IPS-11a (cell line): ENCODE measurements at regions not wholly inside any gene's neighbourhood (a gene's known extent, or its start where the extent isn't known, plus 50 kb on each side); places are given as distances from the start of the nearest gene placed in this dataset.

ENCODE experiments used
- H3K4me3 ChIP-seq: one replicate; pipeline ENCODE4 v1.5.1; 2013; ENCODE audit warnings: low read depth, low read length, control low read depth

DNA sequence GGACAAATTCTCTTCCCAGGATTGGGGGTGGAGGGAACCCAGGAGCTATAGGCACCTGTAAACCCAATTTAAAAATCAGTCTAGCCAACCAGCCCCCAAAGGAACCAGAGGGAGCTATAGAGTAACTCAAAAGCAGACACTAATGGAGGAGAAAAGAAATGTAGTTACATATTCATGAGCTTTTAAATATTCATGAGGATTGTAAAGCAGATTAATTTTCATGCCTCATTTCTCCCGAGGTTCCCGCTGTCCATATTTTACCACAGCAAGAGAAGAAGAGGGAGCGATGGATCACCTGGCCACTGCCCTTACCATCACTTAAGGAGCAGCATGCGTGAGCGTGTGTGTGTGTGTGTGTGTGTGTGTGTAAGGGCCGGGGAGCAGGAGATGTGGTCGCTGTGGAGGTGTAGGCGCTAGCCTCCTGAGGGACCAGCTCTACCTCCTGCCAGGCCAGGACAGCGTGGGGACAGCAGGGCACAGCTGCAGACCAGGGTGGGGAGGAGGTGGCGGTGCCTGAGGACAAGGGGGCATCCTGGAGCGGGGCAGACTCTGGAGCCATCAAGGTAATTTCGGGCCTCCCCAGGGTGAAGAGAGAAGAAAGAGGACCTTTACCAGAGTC is 100.7 kb upstream of the THY1 start:
- no peak overlapping the region for H3K4me3 ChIP-seq

DNA sequence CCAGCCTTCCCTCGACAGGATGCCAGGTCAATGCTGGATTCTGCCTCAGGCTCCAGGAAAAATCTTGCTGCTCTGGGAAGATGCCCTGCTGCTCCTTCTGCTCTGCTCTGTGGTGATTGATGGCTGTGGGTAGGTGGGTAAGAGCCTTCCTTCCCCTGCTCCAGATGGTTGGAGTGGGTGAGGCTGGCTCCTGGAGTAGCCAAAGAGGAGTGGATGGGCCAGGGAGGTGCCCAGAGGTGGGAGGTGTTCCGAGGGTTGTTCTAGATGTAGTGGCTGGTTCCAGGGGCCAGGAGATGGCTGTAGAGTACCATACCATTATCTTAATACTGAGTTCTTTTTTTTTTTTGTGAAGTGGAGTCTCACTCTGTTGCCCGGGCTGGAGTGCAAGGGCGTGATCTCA is 99.6 kb upstream of the THY1 start:
- no peak overlapping the region for H3K4me3 ChIP-seq

DNA sequence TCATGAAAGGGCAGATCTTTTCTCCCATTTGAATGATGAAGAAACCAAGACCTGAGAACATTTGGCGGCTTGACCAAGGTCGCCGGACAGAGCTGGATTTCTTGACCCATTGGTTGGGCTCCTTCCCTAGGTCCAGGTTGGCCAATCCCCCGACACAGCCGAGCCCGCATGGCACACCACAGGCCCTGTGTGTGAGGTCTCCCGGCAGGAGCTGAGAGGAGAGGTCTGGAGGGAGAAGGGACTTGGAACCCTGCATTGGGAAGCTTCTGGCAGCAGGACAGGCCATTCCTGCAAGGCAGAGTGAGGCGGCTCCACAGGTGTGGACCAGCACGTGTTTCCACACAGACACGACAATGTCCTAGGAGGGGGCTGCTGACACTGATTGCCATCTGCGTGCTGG is 98.6 kb upstream of the THY1 start:
- H3K4me3 ChIP-seq = no peak overlapping the region

DNA sequence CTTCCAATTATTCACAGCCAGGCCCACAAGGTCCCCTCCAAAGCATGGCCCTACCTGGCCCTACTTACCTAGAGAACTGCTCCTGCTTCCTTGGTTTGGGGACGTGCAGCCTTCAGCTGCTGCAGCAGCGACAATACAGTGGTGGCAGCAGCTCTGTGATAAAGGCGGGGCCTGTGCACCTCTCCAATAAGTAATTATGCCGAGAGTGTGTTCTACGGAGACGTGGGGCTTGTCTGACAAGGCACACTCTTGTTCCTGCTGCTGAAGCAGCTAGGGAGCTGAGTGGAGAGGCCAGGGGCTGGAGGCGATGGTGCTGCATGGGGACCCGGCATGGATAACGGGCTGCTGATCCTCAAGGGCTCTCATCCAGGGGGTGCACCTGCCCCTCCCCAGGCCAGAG is 98.0 kb upstream of the THY1 start:
- no peak overlapping the region for H3K4me3 ChIP-seq

DNA sequence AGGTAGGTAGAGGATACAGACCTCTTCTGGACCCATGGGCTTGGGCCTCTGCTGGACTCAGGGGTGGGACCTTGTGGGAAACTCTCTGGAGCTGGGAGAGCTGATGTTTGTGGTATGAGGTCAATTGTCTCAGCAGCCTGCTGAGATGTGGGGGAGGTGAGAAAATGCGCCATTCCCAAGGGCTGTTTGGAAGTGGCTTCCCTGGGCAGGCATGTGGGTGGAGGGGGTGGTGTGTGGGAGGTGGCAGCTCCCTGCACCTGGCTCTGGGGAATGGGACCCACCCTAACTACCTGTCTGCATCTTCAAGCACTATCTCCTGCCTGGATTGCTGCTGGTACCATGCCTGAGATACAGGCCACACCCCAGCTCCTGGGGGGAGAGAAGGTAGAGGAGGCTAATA is 97.4 kb upstream of the THY1 start:
- no peak overlapping the region for H3K4me3 ChIP-seq

DNA sequence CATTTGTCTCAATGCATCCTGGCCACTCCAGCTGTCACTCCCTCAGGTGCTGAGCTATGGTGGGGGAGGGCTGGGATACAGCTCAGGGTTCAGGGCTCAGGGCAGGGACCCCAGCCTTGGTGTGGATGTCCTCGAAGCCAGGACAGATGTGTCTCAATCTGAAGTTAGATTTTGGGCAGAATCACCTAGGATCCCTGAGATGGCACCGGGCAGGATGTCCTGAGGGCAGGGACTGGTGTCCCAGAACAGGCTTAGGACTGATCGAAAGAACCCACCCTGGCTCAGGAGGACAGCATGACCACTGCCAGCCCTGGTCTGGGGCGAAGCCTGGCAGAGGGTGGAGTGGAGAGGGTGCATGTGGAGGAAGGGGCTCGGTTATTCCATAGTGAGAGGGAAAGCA is 96.8 kb upstream of the THY1 start:
- no peak overlapping the region for H3K4me3 ChIP-seq

DNA sequence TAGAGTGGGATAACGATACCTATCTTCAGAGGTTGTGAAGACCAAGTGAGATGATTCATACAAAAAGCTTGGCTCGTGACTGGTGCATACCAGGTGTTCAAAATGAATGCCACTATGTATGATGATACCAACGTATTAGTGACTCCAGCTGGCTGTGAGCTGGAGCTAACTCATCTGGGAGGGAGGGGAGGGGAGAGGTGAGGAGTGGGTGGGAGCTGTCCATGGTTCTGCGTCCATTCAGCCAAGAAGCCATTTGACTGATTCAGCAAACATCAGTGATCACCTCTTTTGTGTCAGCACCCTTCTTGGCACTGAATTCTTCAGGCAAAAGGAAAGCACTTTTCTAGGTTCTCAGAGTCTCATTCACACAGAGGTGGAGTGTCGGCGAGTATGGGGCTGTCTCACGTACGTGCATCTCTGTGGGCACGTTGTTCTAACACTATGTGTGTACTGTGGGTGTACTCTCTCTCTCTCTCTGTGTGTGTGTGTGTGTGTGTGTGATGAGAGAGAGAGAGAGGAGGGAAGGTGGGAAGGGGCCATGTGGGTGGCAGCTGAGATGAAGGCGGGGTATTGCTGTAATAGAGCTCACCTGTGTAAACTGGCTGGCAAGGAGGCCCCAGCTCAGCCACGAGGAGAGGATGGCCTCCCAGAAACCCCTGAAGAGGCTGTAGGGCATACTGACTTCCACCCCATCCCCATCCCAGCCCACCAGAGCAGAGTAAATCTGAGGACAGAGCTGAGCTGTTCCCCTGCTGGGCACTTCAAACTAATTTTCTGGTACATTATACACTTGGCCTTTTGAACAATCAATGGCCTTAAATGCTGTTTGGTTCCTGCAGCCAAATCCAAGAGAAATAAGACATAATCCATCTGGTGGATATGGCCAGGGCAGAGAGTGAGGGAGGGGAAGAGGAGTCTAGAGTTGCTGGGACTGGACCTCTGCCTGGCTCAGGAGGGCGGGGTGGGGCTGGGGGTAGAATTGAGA is 96.1 kb upstream of the THY1 start:
- H3K4me3 ChIP-seq = no peak overlapping the region

DNA sequence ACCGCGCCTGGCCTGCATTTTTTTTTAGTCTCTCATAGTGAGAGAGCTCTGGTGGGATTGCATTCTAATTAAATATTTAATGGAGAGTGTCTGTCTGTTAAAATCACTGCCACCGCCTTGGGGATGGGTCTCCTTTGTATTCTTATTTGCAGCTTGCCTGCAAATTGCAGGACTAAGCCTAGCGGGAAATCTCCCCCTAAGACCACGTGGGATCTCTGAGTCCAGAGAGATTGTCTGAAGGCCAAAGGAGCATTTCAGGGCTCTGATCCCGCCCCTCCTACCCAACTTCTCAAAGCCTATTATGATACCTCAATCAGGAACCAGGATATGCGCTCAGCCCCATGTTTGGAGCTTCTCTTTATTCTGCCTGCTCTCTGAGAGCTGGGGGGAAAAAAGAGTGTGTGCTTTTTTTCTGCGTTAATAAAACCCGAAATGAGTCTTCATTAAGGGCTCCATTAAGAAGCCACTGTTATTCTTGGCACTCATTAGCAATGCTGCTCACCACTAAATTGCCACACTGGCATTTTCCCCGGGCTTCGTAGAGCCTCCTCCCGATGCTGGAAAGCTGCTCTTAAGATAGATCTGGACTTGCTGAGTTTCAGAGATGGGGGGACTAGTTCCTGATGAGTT is 92.9 kb upstream of the THY1 start:
- no peak overlapping the region for H3K4me3 ChIP-seq

DNA sequence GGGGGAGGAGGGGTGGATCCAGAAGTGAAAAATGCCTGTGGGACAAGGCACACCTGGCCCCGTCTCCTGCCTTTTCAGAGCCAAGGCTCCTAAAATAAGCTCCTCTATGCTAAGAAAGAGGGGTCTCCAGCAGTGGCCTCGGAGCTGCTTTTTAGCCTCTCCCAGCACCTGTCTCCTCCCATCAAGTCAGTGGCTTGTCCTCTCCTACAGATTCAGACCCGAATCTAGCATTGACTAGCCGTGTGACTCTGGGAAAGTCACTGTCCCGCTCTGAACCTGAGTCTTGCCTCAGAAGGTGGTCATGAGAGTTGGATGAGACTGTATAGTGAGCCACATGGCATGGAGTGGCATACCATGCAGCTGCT is 90.8 kb upstream of the THY1 start:
- no peak overlapping the region for H3K4me3 ChIP-seq

DNA sequence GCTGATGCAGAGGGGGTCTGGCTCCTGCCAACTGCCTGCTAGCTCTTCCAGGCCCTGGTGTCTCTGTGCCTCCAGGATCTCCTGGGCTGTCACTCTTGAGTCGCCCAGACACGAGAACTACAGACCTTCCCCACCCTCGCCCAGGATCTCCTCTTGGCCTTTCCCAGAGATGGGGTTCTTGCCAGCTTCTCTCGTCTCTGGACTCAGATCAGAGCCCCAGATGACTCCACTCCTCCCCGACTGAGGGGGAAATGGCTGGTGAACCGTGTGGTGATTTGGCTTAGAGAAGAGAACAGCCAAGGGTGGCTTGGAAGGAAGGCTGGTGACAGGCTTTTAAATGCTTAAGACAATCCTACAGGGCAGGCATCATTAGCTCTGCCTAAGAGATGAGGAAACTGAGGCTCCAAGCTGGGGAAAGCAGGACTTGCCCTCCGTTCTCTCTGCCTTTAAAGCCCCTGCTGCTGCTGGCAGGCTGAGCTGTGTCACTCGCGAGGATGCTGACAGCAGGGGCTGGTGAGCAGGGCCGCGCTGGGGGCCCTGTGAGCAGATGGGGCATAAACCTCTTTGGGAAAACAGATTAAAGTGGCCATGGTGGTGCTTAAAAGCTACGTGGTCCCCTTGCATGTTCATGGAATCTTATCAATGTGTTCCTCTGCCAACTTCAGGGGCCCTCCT is 90.3 kb upstream of the THY1 start:
- H3K4me3 ChIP-seq = no peak overlapping the region

DNA sequence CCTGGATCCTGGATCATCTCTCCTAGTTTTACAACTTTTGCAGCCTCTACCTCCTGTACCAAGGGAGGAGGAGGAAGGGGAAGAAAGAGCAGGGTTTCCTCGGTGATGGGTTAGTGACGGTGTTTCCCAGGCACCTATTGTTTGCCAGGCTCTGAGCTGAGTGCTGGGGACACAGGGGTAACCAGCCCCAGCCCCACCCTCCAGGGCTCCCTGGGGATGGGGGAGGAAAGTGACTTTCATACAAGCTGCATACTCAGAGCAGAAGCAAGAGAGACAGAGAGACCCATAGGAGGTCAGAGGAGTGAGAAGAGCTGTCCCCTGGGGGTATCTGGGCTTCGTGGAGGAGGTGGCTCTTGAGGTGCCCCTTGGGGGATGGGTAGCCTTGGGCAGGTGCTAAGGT is 89.4 kb upstream of the THY1 start:
- no peak overlapping the region for H3K4me3 ChIP-seq

DNA sequence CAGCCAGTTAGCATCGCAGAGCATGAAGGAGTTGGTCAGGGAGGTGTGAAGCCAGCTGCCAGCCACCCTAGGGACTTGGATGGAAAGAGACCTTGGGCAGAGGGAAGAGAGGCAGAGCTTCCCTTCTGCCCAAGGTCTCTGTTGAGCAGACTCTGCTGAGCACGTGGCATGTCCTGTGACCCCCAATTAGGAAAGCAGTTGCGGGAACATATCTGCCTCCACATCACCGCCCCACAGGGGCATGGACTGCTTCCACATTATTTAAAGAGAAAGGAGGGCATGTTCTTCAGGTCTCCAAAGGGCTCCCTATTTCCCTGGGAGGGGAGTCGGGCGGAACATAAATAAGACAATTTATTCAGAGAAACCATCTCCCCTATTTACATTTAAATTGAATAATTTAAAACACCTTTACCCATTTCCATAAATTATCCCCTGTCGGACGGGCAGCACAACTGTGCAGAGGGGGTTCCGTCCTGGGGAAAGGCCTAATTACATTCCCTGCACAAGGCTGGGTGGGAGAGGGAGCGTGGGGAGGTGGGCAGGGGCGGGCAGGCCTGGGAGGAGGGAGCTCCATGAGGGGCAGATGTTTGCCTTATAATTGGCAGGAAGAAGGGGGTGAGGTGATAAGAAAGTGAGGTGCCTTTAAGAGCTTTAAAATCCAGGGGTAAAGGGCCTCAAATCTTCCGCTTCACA is 88.8 kb upstream of the THY1 start:
- H3K4me3 ChIP-seq = no peak overlapping the region

DNA sequence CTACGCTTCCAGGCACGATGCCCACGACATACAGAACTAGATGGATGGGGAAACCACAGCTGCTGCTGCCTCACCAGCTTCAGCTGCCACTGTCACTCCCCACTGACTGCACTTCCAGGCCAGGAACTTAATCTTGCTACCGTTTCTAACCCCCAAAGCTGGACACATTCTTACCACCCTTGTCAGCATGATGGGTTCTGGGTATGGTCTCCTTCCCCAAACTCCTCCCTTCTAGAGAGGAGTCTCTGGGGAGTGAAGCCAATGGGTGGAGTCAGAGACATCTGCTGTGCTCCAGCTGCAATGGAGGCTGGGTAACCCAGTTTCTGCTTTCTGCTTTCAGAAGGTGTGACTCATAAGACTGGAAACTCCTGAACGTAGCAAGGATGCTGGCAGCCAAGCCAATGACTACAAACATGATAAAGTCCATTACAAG is 87.0 kb upstream of the THY1 start:
- no peak overlapping the region for H3K4me3 ChIP-seq

DNA sequence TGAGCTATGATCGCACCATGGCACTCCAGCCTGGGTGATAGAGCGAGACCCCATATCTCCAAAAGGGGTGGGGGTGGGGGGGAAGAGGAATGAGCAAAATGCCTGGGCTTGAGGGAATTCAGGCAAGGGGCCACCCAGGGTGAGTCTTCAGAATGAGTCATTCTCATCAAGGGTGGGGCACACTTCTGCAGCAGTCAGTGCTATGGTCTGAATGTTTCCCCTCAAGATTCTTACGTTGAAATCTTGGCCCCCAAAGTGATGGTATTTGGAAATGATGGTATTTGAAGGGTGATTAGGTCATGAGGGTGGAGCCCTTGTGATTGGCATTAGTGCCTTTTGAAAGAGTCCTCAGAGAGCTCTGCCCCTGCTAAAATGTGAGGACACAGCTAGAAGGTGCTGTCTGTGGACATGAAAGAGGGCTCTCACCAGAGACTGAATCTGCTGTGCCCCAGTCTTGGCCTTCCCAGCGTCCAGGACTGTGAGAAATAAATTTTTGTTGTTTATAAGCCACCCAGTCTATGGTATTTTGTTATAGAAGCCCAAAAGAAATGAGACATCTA is 86.4 kb upstream of the THY1 start:
- no peak overlapping the region for H3K4me3 ChIP-seq

DNA sequence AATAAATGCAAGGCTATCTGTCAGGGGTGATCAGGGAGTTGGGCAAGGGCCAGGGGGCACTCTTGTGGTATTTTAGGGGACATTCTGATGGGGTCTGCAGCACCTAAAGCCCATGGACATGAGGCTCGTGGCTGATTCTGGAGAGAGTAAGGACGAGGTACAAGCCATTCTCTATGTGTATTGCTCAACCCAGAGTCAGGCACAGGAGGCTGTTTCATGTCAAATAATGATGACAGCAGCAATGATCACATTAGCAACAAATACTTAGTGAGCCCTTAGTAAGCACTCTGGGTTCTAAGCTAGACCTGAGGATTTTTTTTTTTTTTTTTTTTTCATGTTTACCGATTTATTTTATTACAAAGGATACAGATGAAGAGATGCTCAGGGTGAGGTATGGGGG is 83.5 kb upstream of the THY1 start:
- no peak overlapping the region for H3K4me3 ChIP-seq

DNA sequence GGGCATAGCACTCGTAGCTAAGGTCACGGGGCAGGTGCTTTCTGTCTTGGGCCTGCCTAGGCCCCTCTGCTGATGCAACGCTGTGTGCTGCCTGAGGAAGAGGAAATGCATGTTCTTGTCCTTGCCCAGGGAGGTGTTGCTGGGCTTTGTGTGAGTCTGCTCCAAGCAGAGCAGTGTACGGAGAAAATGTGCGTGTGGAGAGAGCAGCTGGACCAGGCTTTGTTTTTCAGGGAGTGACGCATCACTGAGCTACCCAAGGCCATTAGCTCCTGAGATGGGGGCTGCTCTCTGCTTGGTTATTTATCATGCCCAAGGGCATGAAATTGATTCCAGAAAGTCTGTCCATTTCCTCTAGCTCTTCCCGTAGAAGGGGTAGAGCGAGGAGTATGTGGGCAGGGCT is 82.9 kb upstream of the THY1 start:
- no peak overlapping the region for H3K4me3 ChIP-seq

DNA sequence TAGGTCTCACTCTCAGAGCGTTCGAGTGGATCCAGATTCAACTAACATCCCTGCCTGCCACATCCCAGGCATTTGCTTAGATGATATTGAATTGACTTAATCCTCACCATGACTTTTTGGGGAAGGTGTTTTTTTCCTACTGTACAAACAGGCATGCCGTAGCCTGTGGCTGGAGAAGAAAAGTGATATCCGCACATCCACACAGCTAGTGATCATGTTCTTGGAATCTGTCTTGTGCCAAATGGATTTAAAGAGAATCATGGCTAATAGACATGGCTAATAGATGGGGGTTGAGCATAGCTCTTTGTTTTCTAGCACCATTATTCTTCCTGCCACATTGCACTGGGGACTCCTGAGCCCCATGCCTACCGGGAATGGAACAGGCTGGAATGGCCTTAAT is 82.1 kb upstream of the THY1 start:
- no peak overlapping the region for H3K4me3 ChIP-seq

DNA sequence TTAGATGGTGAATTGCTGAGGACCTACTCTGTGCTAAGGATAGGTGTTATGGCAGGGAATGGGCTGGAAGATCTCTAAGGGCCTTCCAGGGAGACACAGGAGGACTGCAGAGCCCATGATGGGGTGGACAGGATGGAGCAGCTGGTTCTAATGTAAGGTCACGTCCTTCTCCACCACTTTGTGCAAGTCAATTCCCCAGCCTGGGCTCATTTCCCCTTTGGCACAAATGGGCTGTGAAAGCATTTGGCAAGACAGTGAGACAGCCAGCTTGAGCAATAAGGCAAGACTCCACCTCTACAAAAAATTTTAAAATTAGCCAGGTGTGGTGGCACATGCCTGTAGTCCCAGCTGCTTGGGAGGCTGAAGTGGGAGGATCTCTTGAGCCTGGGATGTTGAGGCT is 81.4 kb upstream of the THY1 start:
- no peak overlapping the region for H3K4me3 ChIP-seq

DNA sequence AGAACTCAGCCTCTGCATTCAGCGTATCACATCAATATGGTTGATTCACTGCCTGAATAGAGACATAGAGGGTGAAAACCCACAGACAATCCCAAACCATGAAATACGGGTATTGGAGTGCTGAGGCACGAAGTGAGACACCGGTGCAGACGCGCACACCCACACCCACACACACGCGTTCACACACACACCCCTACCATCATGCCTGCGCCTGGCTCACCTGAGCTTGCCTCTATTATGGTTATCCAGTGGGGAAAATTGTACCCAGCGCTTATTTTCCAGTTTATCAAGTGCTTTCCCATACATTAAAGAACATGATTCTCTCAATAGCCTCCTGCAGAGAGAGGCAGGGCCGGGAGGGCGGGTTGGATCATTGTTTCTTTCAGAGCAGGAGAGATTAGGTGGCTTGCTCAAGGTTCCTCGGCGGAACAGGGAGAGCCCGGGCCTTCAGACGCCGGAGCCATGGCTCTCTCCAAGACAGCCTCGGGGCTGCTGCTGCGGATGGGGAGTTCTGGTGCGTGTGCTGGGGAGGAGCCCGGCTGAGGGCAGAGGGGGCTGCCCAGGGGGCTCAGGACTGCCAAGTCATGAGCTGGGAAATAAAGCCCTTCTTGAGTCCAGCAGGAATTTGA is 78.9 kb upstream of the THY1 start:
- H3K4me3 ChIP-seq = no peak overlapping the region

DNA sequence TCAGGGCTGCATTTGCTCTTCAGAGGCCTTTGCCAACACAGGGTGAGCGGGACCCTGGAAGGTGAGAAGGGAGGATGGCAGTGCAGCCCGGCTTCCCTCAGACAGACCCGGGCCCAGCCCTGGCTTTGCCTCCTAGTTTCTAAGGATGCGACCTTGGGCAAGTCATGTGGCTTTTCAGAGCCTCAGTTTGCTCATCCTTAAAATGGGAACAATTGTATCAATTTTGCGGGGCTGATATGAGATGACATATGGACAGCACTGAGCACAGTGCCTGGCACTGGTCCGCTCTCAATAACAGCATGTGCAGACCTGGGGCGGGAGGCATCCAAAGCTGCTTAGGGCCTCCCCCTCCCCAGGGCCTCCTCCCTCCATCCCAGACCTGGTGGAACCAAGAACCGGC is 74.7 kb upstream of the THY1 start:
- no peak overlapping the region for H3K4me3 ChIP-seq
